ENCODE measurements at regions not wholly inside any gene's neighbourhood (a gene's known extent, or its start where the extent isn't known, plus 50 kb on each side); places are given as distances from the start of the nearest gene placed in this dataset.

DNA sequence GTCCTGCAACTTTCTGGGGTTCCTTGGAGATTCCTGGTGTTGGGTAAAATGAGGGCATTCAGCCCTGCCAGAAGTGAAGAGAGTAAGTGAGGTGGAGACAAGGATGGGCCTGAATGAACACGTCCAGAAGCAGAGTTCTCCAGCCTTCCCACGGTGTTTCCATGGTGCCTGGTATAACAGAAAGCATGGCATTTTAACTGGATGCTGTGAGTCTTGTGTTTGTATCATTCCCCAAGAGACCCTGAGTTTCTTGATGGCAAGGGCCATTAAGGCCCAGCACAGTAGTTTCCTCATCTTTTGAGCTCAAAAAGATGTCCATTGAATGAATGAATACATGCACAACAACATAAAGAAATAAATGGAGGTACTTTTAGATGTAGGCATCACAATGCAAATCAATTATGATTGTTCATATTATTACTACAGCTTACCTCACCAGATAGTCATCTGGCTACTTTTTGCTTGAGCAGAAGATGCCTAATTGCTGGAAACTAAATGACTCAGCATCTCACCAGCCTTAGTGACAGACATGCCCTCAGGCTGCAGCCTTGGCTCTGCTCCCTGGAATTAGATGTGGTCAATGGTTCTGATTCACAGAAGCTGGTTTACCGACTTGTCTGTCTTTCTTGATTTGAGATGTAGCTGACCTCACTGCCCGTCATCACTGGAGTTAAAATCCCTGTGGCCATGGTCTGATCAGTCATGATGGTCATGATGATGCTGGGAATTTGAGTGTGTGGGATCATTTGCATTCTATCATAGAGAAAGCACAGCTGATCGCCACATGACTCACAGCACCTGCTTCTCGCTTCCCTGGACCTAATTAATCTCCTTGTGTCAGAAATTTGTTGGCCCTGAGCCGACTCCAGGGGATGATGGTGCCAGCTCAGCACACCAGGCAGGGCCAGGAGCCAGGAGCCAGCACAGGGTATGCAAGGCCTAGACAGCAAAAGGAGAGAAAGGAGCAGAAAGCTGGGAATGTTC lies 83.9 kb downstream of the CXCL12 start:
- TF ChIP-seq, protein P1, sequence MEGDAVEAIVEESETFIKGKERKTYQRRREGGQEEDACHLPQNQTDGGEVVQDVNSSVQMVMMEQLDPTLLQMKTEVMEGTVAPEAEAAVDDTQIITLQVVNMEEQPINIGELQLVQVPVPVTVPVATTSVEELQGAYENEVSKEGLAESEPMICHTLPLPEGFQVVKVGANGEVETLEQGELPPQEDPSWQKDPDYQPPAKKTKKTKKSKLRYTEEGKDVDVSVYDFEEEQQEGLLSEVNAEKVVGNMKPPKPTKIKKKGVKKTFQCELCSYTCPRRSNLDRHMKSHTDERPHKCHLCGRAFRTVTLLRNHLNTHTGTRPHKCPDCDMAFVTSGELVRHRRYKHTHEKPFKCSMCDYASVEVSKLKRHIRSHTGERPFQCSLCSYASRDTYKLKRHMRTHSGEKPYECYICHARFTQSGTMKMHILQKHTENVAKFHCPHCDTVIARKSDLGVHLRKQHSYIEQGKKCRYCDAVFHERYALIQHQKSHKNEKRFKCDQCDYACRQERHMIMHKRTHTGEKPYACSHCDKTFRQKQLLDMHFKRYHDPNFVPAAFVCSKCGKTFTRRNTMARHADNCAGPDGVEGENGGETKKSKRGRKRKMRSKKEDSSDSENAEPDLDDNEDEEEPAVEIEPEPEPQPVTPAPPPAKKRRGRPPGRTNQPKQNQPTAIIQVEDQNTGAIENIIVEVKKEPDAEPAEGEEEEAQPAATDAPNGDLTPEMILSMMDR (conservative IDR thresholded peaks at IDR 0.05; ENCODE audit: low read length): no peak
- TF ChIP-seq EZH2phosphoT487 (IDR thresholded peaks at IDR 0.05; ENCODE audit: borderline replicate concordance): no peak
